Activated CD4-positive, alpha-beta T cell treated with anti-CD3 and anti-CD28 coated beads for 36 hours (primary cell): ENCODE measurements at regions not wholly inside any gene's neighbourhood (a gene's known extent, or its start where the extent isn't known, plus 50 kb on each side); places are given as distances from the start of the nearest gene placed in this dataset.

Experiments used
- ATAC-seq: fragments of 200-7000 bp; cut with Tn5 transposase; one replicate; pipeline ENCODE4 v1.10.0; 2021; ENCODE audit warnings: mild to moderate bottlenecking, moderate library complexity
- CTCF ChIA-PET: fragments of 350-600 bp; sonication (Branson Sonifier 250); formaldehyde crosslinking; loops from one replicate; lab custom pipeline; 2021; ENCODE audit warnings: antibody characterized with exemption; lab: Charles Lee
- POLR2A ChIA-PET: fragments of 350-600 bp; sonication (Branson Sonifier 250); formaldehyde crosslinking; loops from one replicate; lab custom pipeline; 2021; ENCODE audit warnings: antibody characterized with exemption, inconsistent platforms; lab: Charles Lee
- DNase-seq: peaks from one replicate; pipeline ENCODE4 v3.0.0-alpha.2; 2020
- H3K27ac Mint-ChIP-seq: one replicate; pipeline ENCODE4 v1.8.0; 2021; ENCODE audit warnings: mixed read lengths
- H3K27me3 Mint-ChIP-seq: one replicate; pipeline ENCODE4 v1.8.0; 2021; ENCODE audit warnings: mixed read lengths
- H3K36me3 Mint-ChIP-seq: one replicate; pipeline ENCODE4 v1.8.0; 2021; ENCODE audit warnings: low read depth, mixed read lengths
- H3K4me1 Mint-ChIP-seq: one replicate; pipeline ENCODE4 v1.8.0; 2021; ENCODE audit warnings: mixed read lengths
- H3K4me3 Mint-ChIP-seq: one replicate; pipeline ENCODE4 v1.8.0; 2021; ENCODE audit warnings: mild to moderate bottlenecking, moderate library complexity, mixed read lengths
- H3K9me3 Mint-ChIP-seq: one replicate; pipeline ENCODE4 v1.8.0; 2021; ENCODE audit warnings: low read depth, mixed read lengths
- intact Hi-C, 2 experiments: fragments of 100-400 bp; cut with DNase I in 1 of 2; cut with micrococcal nuclease in 1 of 2; formaldehyde crosslinking; loops; one replicate each; pipeline versions ENCODE4 v1.14.2 to v1.15.1; 2022 to 2024; cut with DNase I, micrococcal nuclease

- no peak overlapping the region for H3K4me3 Mint-ChIP-seq
- ChIA-PET CTCF (no interaction called here), POLR2A (no interaction called here)
- H3K36me3 Mint-ChIP-seq: no peaks in the 10 kb centered on the region
- H3K9me3 Mint-ChIP-seq: no peaks in the 10 kb centered on the region
- DNase-seq (no peak), ATAC-seq (no peak)
- H3K4me1 Mint-ChIP-seq: peaks cover 9% of the 10 kb centered on the region
- H3K27ac Mint-ChIP-seq: no peak overlapping the region
- peaks cover 39% of the 10 kb centered on the region for H3K27me3 Mint-ChIP-seq
- intact Hi-C loops: no loop called here
These were observed 920.1 kb downstream of the BRD1 start for GRCh38 chr22:48907591-48907990.

- POLR2A ChIA-PET: no interaction called here
- H3K27me3 Mint-ChIP-seq: peaks cover 42% of the 10 kb centered on the region
These were observed 921.3 kb downstream of the BRD1 start for GRCh38 chr22:48906216-48906835.

GRCh38 chr22:48905206-48905975 is 922.3 kb downstream of the BRD1 start:
- Mint-ChIP-seq H3K27ac (no peak overlapping the region), H3K4me1 (peaks cover 1% of the 10 kb centered on the region), H3K9me3 (no peaks in the 10 kb centered on the region), H3K36me3 (no peaks in the 10 kb centered on the region), H3K4me3 (no peak overlapping the region), H3K27me3 (peaks cover 45% of the 10 kb centered on the region)
- ATAC-seq: no peak
- ChIA-PET CTCF (no interaction called here), POLR2A (no interaction called here)
- intact Hi-C loops: no loop called here
- DNase-seq: no peak

More at GRCh38 chr22:48906216-48906835, 921.3 kb downstream of the BRD1 start:
- intact Hi-C loops: no loop called here
- CTCF ChIA-PET: no interaction called here
- Mint-ChIP-seq H3K36me3 (no peaks in the 10 kb centered on the region), H3K27ac (no peak overlapping the region), H3K9me3 (no peaks in the 10 kb centered on the region), H3K4me1 (peaks cover 3% of the 10 kb centered on the region), H3K4me3 (no peak overlapping the region)
- DNase-seq: no peak
- ATAC-seq: no peak

- H3K4me1 Mint-ChIP-seq: no peaks in the 10 kb centered on the region
- no peak overlapping the region for H3K4me3 Mint-ChIP-seq
- no peak for ATAC-seq
- H3K36me3 Mint-ChIP-seq: no peaks in the 10 kb centered on the region
- H3K27ac Mint-ChIP-seq: no peak overlapping the region
- DNase-seq: no peak
- POLR2A ChIA-PET: no interaction called here
- intact Hi-C loops: no loop called here
- H3K9me3 Mint-ChIP-seq: no peaks in the 10 kb centered on the region
- peaks cover 38% of the 10 kb centered on the region for H3K27me3 Mint-ChIP-seq
- CTCF ChIA-PET: no interaction called here
These were observed 924.6 kb downstream of the BRD1 start for GRCh38 chr22:48902983-48903650.

GRCh38 chr22:48902001-48902869 is 925.4 kb downstream of the BRD1 start:
- Mint-ChIP-seq H3K36me3 (no peaks in the 10 kb centered on the region), H3K27ac (no peak overlapping the region), H3K9me3 (no peaks in the 10 kb centered on the region), H3K4me3 (no peak overlapping the region), H3K4me1 (no peaks in the 10 kb centered on the region), H3K27me3 (peaks cover 31% of the 10 kb centered on the region)
- POLR2A ChIA-PET: no interaction called here
- ATAC-seq (no peak), DNase-seq (no peak)
- intact Hi-C loops: no loop called here
- CTCF ChIA-PET: no interaction called here

GRCh38 chr22:48901324-48901723 is 926.3 kb downstream of the BRD1 start:
- no peaks in the 10 kb centered on the region for H3K4me1 Mint-ChIP-seq

GRCh38 chr22:48900626-48901025 is 927.0 kb downstream of the BRD1 start:
- Mint-ChIP-seq H3K4me1 (no peaks in the 10 kb centered on the region), H3K36me3 (no peaks in the 10 kb centered on the region), H3K27ac (no peak overlapping the region), H3K4me3 (no peak overlapping the region), H3K9me3 (no peaks in the 10 kb centered on the region), H3K27me3 (peaks cover 27% of the 10 kb centered on the region)
- DNase-seq: no peak
- POLR2A ChIA-PET: no interaction called here
- intact Hi-C loops: no loop called here
- no peak for ATAC-seq
- CTCF ChIA-PET: no interaction called here

More at GRCh38 chr22:48901324-48901723, 926.3 kb downstream of the BRD1 start:
- ATAC-seq (no peak), DNase-seq (no peak)
- no peaks in the 10 kb centered on the region for H3K9me3 Mint-ChIP-seq
- peaks cover 26% of the 10 kb centered on the region for H3K27me3 Mint-ChIP-seq
- H3K36me3 Mint-ChIP-seq: no peaks in the 10 kb centered on the region
- CTCF ChIA-PET: no interaction called here
- intact Hi-C loops: no loop called here
- H3K4me3 Mint-ChIP-seq: no peak overlapping the region
- H3K27ac Mint-ChIP-seq: no peak overlapping the region
- POLR2A ChIA-PET: no interaction called here

GRCh38 chr22:48900327-48900597 is 927.4 kb downstream of the BRD1 start:
- Mint-ChIP-seq H3K36me3 (no peaks in the 10 kb centered on the region), H3K27me3 (peaks cover 30% of the 10 kb centered on the region), H3K9me3 (no peaks in the 10 kb centered on the region), H3K27ac (no peak overlapping the region), H3K4me1 (no peaks in the 10 kb centered on the region), H3K4me3 (no peak overlapping the region)
- intact Hi-C loops: no loop called here
- DNase-seq: no peak
- ATAC-seq: no peak
- CTCF ChIA-PET: interaction anchor here (0.6 kb wide), 1 partner anchor 14 kb away, joined by 3 read pairs; no protein-coding TSS in a partner anchor
- POLR2A ChIA-PET: no interaction called here

GRCh38 chr22:48899523-48900326 is 927.9 kb downstream of the BRD1 start:
- Mint-ChIP-seq H3K4me3 (no peak overlapping the region), H3K27ac (no peak overlapping the region), H3K27me3 (peaks cover 29% of the 10 kb centered on the region), H3K4me1 (no peaks in the 10 kb centered on the region), H3K36me3 (no peaks in the 10 kb centered on the region), H3K9me3 (no peaks in the 10 kb centered on the region)
- CTCF ChIA-PET: interaction anchor here (0.6 kb wide), 1 partner anchor 13 kb away, joined by 3 read pairs; no protein-coding TSS in a partner anchor
- ATAC-seq (no peak), DNase-seq (no peak)
- POLR2A ChIA-PET: no interaction called here
- intact Hi-C loops: no loop called here

- Mint-ChIP-seq H3K4me3 (no peak overlapping the region), H3K27ac (no peak overlapping the region), H3K36me3 (no peaks in the 10 kb centered on the region), H3K9me3 (no peaks in the 10 kb centered on the region), H3K4me1 (no peaks in the 10 kb centered on the region), H3K27me3 (peaks cover 30% of the 10 kb centered on the region)
- ATAC-seq (no peak), DNase-seq (no peak)
- ChIA-PET POLR2A (no interaction called here), CTCF (interaction anchor here (0.8 kb wide), 1 partner anchor 307 kb away, joined by 3 read pairs; no protein-coding TSS in a partner anchor)
- intact Hi-C loops: no loop called here
These were observed 929.0 kb downstream of the BRD1 start for GRCh38 chr22:48898524-48899250.
